Epithelial cell of esophagus (primary cell): ENCODE measurements at regions not wholly inside any gene's neighbourhood (a gene's known extent, or its start where the extent isn't known, plus 50 kb on each side); places are given as distances from the start of the nearest gene placed in this dataset.

ENCODE experiments used
- DNase-seq: peaks from one replicate; pipeline ENCODE4 v3.0.0; 2010; ENCODE audit warnings: low read depth
- H3K4me3 ChIP-seq: 2 replicates; pipeline ENCODE4 v1.5.1; 2011; ENCODE audit warnings: mild to moderate bottlenecking, low read length, control low read depth
- TF ChIP-seq, protein P1 (sequence below): IDR thresholded peaks from 2 replicates; pipeline ENCODE4 v1.5.1; 2011; ENCODE audit warnings: low read depth, mild to moderate bottlenecking, low read length, control low read depth, inconsistent platforms; ENCODE audit not compliant: insufficient read depth; ENCODE audit errors: missing control alignments

DNA sequence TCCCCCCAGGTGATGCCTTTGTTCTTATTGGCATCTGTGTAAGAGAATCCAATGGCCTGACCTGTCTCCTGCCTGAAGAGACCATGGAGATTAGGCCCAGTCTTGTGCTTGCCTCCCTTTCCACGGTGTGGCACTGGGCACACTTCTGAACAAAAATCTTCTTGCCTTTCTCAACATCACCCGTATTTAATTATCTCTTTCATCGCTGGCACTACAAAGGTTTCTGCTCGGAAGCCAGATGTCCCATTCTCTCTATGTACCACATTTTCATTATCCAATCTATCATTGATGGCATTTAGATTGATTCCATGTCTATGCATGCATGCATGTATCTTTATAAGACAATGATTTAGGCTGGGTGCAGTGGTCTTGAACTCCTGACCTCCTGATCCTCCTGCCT is 74.3 kb downstream of the SLC25A15 start:
- no peak for DNase-seq
- TF ChIP-seq, protein P1, sequence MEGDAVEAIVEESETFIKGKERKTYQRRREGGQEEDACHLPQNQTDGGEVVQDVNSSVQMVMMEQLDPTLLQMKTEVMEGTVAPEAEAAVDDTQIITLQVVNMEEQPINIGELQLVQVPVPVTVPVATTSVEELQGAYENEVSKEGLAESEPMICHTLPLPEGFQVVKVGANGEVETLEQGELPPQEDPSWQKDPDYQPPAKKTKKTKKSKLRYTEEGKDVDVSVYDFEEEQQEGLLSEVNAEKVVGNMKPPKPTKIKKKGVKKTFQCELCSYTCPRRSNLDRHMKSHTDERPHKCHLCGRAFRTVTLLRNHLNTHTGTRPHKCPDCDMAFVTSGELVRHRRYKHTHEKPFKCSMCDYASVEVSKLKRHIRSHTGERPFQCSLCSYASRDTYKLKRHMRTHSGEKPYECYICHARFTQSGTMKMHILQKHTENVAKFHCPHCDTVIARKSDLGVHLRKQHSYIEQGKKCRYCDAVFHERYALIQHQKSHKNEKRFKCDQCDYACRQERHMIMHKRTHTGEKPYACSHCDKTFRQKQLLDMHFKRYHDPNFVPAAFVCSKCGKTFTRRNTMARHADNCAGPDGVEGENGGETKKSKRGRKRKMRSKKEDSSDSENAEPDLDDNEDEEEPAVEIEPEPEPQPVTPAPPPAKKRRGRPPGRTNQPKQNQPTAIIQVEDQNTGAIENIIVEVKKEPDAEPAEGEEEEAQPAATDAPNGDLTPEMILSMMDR = no peak
- no peak overlapping the region for H3K4me3 ChIP-seq

DNA sequence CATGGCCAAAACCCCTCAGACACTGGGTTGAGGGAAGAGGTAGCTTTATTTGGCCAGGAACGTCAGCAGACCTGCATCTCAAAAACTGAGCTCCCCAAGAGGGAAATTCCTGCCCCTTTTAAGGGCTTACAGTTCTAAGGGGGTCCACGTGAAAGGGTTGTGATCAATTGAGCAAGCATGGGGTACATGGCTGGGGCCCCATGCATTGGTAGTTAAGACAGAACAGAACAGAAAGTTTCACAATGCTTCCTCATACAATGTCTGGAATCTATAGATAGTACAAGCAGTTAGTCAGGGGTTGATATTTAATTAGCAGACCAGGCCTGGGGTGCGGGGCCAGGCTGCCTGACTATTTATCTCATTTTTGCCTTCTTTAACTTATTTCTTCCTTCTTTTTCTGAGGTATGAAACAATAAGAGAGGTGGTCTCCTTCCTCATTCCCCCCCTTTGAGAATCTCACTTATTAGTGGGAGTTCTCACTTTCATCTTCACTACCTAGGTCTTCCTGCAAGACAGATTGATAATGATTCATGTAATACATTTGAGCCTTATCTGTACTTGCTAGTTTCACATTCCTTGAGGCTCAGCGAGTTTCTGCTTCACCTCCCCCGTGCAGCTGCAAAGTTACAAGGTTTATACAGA is 84.8 kb downstream of the SLC25A15 start:
- H3K4me3 ChIP-seq = no peak overlapping the region
- TF ChIP-seq, protein P1 = no peak
- no peak for DNase-seq

DNA sequence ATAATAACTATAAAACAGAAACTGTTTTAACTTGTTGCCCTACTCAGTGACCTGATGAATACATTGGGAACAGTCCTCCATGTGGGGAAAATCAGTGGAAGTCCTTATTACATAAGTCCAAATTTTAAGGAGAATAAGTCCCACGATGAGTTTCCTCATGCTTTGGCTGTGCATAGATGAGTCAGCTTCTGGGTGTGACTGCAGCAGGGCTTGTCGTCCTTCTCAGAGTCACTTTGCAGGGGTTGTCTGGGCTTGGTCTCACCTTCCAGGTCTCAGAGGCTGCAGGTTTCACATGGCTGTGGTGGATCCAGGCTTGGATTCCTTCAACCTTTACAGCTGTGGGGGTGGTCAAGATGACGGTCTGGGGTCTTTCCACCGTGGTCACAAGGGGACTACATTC is 85.6 kb downstream of the SLC25A15 start:
- DNase-seq = peak; percentile 55
- no peak overlapping the region for H3K4me3 ChIP-seq
- TF ChIP-seq, protein P1 = no peak

DNA sequence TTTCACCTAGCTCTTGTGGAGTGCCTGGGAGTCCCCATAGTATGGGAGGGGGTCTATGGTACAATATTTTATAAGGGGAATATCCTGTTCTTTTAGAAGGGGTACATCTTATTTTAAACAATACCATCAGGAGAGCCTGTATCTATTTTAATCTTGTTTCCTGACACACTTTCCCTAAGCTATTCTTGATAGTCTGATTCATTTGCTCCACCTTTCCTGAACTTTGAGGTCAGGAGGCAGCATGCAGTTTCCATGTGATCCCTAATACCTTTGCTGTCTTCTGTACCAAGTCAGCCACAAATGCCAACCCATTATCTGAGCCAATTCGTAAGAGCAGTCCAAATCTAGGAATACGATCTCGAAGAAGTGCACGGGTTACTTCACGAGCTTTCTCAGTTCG is 86.2 kb downstream of the SLC25A15 start:
- peak; percentile 4 for DNase-seq
- TF ChIP-seq, protein P1 = no peak
- no peak overlapping the region for H3K4me3 ChIP-seq

DNA sequence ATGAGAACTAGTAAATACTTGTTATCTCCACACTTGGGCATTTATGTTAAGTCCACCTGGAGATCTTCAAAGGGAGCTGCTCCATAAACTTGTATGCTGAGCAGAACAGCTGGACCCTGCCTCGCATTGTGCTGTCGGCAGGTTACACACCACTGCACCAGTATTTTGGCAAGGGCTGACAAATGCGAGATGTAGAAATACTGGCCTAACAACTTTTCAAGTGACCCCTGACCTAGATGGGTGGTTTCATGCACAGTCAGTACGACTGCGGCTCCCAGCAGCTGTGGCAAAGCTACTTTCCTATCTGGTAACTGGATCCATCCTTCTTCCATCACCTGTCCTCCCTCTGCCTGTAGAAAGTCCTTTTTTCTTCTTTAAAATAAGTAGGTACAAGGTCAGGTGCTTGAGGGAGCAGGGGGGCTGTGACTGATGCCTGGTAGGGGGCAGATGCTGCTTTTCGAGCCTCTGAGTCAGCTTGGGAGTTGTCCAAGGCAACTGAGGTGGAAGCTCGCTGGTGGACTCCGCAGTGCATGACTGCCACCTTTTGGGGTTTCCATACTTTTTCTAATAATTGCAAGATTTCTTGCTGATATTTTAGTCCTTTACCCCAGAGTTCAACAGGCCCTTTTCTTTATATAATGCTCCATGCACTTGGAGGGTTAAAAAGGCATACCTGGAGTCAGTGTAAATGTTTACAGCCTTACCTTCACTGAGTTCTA is 86.8 kb downstream of the SLC25A15 start:
- DNase-seq = peak; percentile 51
- TF ChIP-seq, protein P1 = no peak
- no peak overlapping the region for H3K4me3 ChIP-seq

DNA sequence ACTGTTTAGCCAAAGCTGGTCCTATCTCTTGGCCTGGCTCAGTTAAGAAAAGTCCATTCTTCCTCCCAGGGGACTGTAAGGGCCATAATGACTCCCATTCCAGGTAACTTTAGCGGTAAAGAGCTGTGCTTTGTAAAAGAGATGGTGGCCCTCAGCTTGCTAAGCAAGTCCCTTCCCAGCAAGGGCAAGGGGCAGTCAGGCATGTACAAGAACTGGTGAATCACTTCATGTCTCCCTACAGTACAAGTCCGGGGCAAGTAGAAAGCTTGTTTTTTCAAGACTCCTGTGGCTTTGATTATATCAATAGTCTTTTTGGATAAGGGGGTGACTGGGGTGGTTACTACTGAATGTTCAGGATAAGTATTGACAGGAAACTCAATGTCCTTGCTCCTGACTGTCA is 88.9 kb downstream of the SLC25A15 start:
- TF ChIP-seq, protein P1 = no peak
- DNase-seq = peak; percentile 39

More for the DNA sequence above, 88.9 kb downstream of the SLC25A15 start:
- no peak overlapping the region for H3K4me3 ChIP-seq
